GM12892 (cell line): ENCODE measurements at regions not wholly inside any gene's neighbourhood (a gene's known extent, or its start where the extent isn't known, plus 50 kb on each side); places are given as distances from the start of the nearest gene placed in this dataset.

Experiments used
- POLR2A ChIP-seq: IDR thresholded peaks from 2 replicates; pipeline ENCODE4 v1.6.1; 2011; ENCODE audit warnings: low read depth, low read length, control low read depth
- POLR2AphosphoS5 ChIP-seq: IDR thresholded peaks from 2 replicates; pipeline ENCODE4 v1.6.1; 2011; ENCODE audit warnings: low read depth, low read length, control low read depth
- TAF1 ChIP-seq: IDR thresholded peaks from 2 replicates; pipeline ENCODE4 v1.6.1; 2011; ENCODE audit warnings: low read depth, mild to moderate bottlenecking, control low read depth, low read length, borderline replicate concordance

- TF ChIP-seq POLR2A, result no peak
- no peak for TF ChIP-seq POLR2AphosphoS5
- TF ChIP-seq TAF1, result no peak
These were observed 288.9 kb upstream of the MYT1L start for GRCh38 chr2:2619995-2620394.
